SK-N-SH (cell line): ENCODE measurements at regions not wholly inside any gene's neighbourhood (a gene's known extent, or its start where the extent isn't known, plus 50 kb on each side); places are given as distances from the start of the nearest gene placed in this dataset.

Source experiments
- CTCF ChIA-PET: fragments of 300-600, 350-600 bp; formaldehyde crosslinking; extraction: SDS; loops from one replicate; lab custom pipeline; 2021; lab: Yijun Ruan, JAX
- POLR2A ChIA-PET: fragments of 350-600 bp; sonication (Branson Sonifier 250); formaldehyde crosslinking; extraction: SDS; loops from one replicate; lab custom pipeline; 2020; ENCODE audit warnings: antibody characterized with exemption, inconsistent platforms; lab: Yijun Ruan, JAX
- DNase-seq: peaks from one replicate; pipeline ENCODE4 v3.0.0; 2012
- H2AFZ ChIP-seq: fragments of 200-600 bp; sonication (generic); 2 replicates; pipeline ENCODE4 v1.8.1; 2016; ENCODE audit warnings: antibody characterized with exemption, mild to moderate bottlenecking, low read depth
- H3F3A ChIP-seq: fragments of 200-600 bp; sonication (generic); replicated peaks from 2 replicates; pipeline ENCODE3; 2016; ENCODE audit warnings: antibody characterized with exemption, mild to moderate bottlenecking; ENCODE audit not compliant: insufficient read depth
- H3K27ac ChIP-seq, 2 experiments: fragments of 200-500 bp in 1 of 2; fragments of 200-600 bp in 1 of 2; sonication (Bioruptor generic) in 1 of 2; sonication (generic), shearing (Covaris generic) in 1 of 2; 2 replicates each; pipeline versions ENCODE4 v1.5.1 to v1.6.1; 2014 to 2016; ENCODE audit warnings: low read depth in 2 of 2, inconsistent platforms in 1 of 2, low read length in 1 of 2, mild to moderate bottlenecking in 1 of 2, mixed read lengths in 1 of 2
- H3K27me3 ChIP-seq: fragments of 200-600 bp; sonication (generic), shearing (Covaris generic); 2 replicates; pipeline ENCODE4 v1.6.1; 2016; ENCODE audit warnings: mixed run types; ENCODE audit not compliant: insufficient read depth
- H3K36me3 ChIP-seq, 2 experiments: fragments of 200-500 bp in 1 of 2; fragments of 200-600 bp in 1 of 2; sonication (Bioruptor generic) in 1 of 2; sonication (generic) in 1 of 2; replicated peaks in 1 of 2; 2 replicates each; pipeline versions ENCODE3 to v1.5.1; 2014 to 2016; ENCODE audit warnings: low read length in 1 of 2, mild to moderate bottlenecking in 1 of 2; ENCODE audit not compliant: insufficient read depth in 2 of 2, control insufficient read depth in 1 of 2
- H3K4me1 ChIP-seq, 2 experiments: fragments of 200-500 bp in 1 of 2; fragments of 200-600 bp in 1 of 2; sonication (Bioruptor generic) in 1 of 2; sonication (generic), shearing (Covaris generic) in 1 of 2; 2 replicates each; pipeline versions ENCODE4 v1.5.1 to v1.6.1; 2014 to 2016; ENCODE audit warnings: low read depth in 1 of 2, low read length in 1 of 2, mixed run types in 1 of 2; ENCODE audit not compliant: insufficient read depth in 2 of 2, control insufficient read depth in 1 of 2
- H3K4me2 ChIP-seq: fragments of 200-600 bp; sonication (generic), shearing (Covaris generic); 2 replicates; pipeline ENCODE4 v1.6.1; 2017; ENCODE audit warnings: mixed run types
- H3K4me3 ChIP-seq, 2 experiments: fragments of 200-500 bp in 1 of 2; fragments of 200-600 bp in 1 of 2; sonication (Bioruptor generic) in 1 of 2; sonication (generic), shearing (Covaris generic) in 1 of 2; 2 replicates each; pipeline versions ENCODE4 v1.5.1 to v1.8.1; 2014 to 2016; ENCODE audit warnings: low read depth in 2 of 2, inconsistent platforms in 1 of 2, low read length in 1 of 2, mild to moderate bottlenecking in 1 of 2, mixed read lengths in 1 of 2, moderate library complexity in 1 of 2
- H3K79me2 ChIP-seq: fragments of 200-600 bp; sonication (generic); 2 replicates; pipeline ENCODE4 v1.8.1; 2017; ENCODE audit warnings: mild to moderate bottlenecking; ENCODE audit not compliant: insufficient read depth
- H3K9ac ChIP-seq: fragments of 200-600 bp; sonication (generic); 2 replicates; pipeline ENCODE4 v1.6.1; 2017; ENCODE audit warnings: mixed run types
- H3K9me2 ChIP-seq: fragments of 200-600 bp; sonication (generic); 2 replicates; pipeline ENCODE4 v1.6.1; 2017; ENCODE audit warnings: mixed run types
- H3K9me3 ChIP-seq: fragments of 200-600 bp; sonication (generic); 2 replicates; pipeline ENCODE4 v1.6.1; 2017; ENCODE audit warnings: mixed run types, mild to moderate bottlenecking, moderate library complexity
- H4K20me1 ChIP-seq: fragments of 200-600 bp; sonication (generic); 2 replicates; pipeline ENCODE4 v1.6.1; 2017; ENCODE audit warnings: mild to moderate bottlenecking, mixed run types; ENCODE audit not compliant: insufficient read depth
- ELF1 ChIP-seq: IDR thresholded peaks from 2 replicates; pipeline ENCODE4 v1.4.0; 2012
- EZH2phosphoT487 ChIP-seq: fragments of 200-600 bp; sonication (generic); IDR thresholded peaks from 2 replicates; pipeline ENCODE4 v1.6.1; 2017; ENCODE audit warnings: low read depth, mixed run types, mild to moderate bottlenecking, antibody characterized with exemption, moderate library complexity, borderline replicate concordance
- FOXJ3 ChIP-seq: sonication (generic); formaldehyde crosslinking; IDR thresholded peaks from 2 replicates; pipeline ENCODE4 v1.5.1; 2020; ENCODE audit warnings: mild to moderate bottlenecking, missing genetic modification reagents
- GABPA ChIP-seq: IDR thresholded peaks from 2 replicates; pipeline ENCODE4 v1.4.0; 2012; ENCODE audit warnings: low read depth, mild to moderate bottlenecking
- GATA2 ChIP-seq: sonication (generic); formaldehyde crosslinking; IDR thresholded peaks from 2 replicates; pipeline ENCODE4 v1.5.0; 2020; ENCODE audit warnings: mild to moderate bottlenecking, missing genetic modification reagents
- JUND ChIP-seq: IDR thresholded peaks from 2 replicates; pipeline ENCODE4 v1.4.0; 2012
- MEF2A ChIP-seq: IDR thresholded peaks from 2 replicates; pipeline ENCODE4 v1.4.0; 2012; ENCODE audit warnings: low read depth, borderline replicate concordance
- MXI1 ChIP-seq: IDR thresholded peaks from 2 replicates; pipeline ENCODE4 v1.6.1; 2012; ENCODE audit warnings: mild to moderate bottlenecking, low read depth, low read length, improper control_type of control experiment
- NRF1 ChIP-seq: IDR thresholded peaks from 2 replicates; pipeline ENCODE4 v1.6.1; 2012; ENCODE audit warnings: low read depth, mild to moderate bottlenecking, low read length
- POLR2AphosphoS5 ChIP-seq: IDR thresholded peaks from 2 replicates; pipeline ENCODE4 v1.6.1; 2012; ENCODE audit warnings: low read depth, low read length
- RAD21 ChIP-seq: IDR thresholded peaks from 2 replicates; pipeline ENCODE4 v1.6.1; 2012; ENCODE audit warnings: mild to moderate bottlenecking, low read length
- RFX5 ChIP-seq: IDR thresholded peaks from 2 replicates; pipeline ENCODE4 v1.6.1; 2012; ENCODE audit warnings: mild to moderate bottlenecking, improper control_type of control experiment, low read length
- SMC3 ChIP-seq: IDR thresholded peaks from 2 replicates; pipeline ENCODE4 v1.6.1; 2012; ENCODE audit warnings: low read depth, low read length, improper control_type of control experiment
- TCF12 ChIP-seq: IDR thresholded peaks from 2 replicates; pipeline ENCODE4 v1.4.0; 2012
- WGBS: methylation state at CpG from one replicate; pipeline ENCODE4 v1.1.6; 2017; ENCODE audit warnings: low lambda C conversion rate; 5-methylcytosine and 5-hydroxymethylcytosine counted together
- TF ChIP-seq, protein P1 (sequence below): fragments of 150-350 bp; IDR thresholded peaks from 2 replicates; pipeline ENCODE4 v1.6.1; 2017; ENCODE audit warnings: antibody characterized with exemption, low read length, low read depth, borderline replicate concordance
- TF ChIP-seq, protein P2 (sequence below): fragments of 150-350 bp; IDR thresholded peaks from 2 replicates; pipeline ENCODE4 v1.6.1; 2016; ENCODE audit warnings: mild to moderate bottlenecking, low read depth, low read length
- TF ChIP-seq, protein P3 (sequence below): fragments of 200-600 bp; sonication (generic); IDR thresholded peaks from 2 replicates; pipeline ENCODE4 v1.6.1; 2017; ENCODE audit warnings: antibody characterized with exemption, mild to moderate bottlenecking, moderate library complexity
- TF ChIP-seq, protein P4 (sequence below): IDR thresholded peaks from 2 replicates; pipeline ENCODE4 v1.6.1; 2012; ENCODE audit warnings: mild to moderate bottlenecking, low read depth, low read length, moderate library complexity

DNA sequence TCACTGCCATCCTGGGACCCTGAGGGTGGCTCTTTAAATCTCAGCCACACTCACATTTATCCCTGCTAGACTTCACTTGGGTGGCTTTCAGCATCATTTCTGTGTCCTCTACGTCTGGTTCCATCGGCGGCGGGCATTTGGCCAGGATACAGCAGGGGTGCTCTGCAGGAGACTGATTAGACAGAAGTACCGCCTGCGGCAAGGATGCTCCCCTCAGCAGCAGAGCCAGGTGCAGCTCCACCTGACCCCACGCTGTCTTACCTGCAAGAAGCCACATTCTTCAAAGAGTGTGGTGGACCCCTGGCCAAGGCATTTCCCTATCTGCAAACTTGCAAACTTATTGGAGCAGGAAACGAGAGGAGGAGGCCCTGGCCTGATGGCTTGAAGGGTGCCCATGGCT lies 309.8 kb upstream of the IRX4 start:
- Histone ChIP-seq H3F3A (no peaks in the 10 kb centered on the region), H3K9me2 (no peaks in the 10 kb centered on the region), H2AFZ (no peak overlapping the region), H3K9me3 (no peaks in the 10 kb centered on the region), H3K4me1 (no peaks in the 10 kb centered on the region), H3K4me3 (no peak overlapping the region), H3K9ac (no peak overlapping the region), H3K27ac (no peak overlapping the region), H3K27me3 (peaks cover 14% of the 10 kb centered on the region), H3K36me3 (no peaks in the 10 kb centered on the region), H3K79me2 (no peaks in the 10 kb centered on the region), H3K4me2 (no peak overlapping the region), H4K20me1 (no peaks in the 10 kb centered on the region)
- ChIA-PET POLR2A (no interaction called here), CTCF (no interaction called here)
- no peak for DNase-seq
- no peak for TF ChIP-seq SMC3
- TF ChIP-seq POLR2AphosphoS5 = no peak
- TF ChIP-seq TCF12 = no peak
- TF ChIP-seq RFX5 = no peak
- TF ChIP-seq FOXJ3 (CRISPR knock-in tag) = no peak
- no peak for TF ChIP-seq ELF1
- no peak for TF ChIP-seq JUND
- no peak for TF ChIP-seq MEF2A
- TF ChIP-seq, protein P1, sequence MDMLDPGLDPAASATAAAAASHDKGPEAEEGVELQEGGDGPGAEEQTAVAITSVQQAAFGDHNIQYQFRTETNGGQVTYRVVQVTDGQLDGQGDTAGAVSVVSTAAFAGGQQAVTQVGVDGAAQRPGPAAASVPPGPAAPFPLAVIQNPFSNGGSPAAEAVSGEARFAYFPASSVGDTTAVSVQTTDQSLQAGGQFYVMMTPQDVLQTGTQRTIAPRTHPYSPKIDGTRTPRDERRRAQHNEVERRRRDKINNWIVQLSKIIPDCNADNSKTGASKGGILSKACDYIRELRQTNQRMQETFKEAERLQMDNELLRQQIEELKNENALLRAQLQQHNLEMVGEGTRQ = no peak
- TF ChIP-seq GATA2 (CRISPR knock-in tag) = no peak
- TF ChIP-seq, protein P2, sequence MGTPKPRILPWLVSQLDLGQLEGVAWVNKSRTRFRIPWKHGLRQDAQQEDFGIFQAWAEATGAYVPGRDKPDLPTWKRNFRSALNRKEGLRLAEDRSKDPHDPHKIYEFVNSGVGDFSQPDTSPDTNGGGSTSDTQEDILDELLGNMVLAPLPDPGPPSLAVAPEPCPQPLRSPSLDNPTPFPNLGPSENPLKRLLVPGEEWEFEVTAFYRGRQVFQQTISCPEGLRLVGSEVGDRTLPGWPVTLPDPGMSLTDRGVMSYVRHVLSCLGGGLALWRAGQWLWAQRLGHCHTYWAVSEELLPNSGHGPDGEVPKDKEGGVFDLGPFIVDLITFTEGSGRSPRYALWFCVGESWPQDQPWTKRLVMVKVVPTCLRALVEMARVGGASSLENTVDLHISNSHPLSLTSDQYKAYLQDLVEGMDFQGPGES = no peak
- TF ChIP-seq, protein P3, sequence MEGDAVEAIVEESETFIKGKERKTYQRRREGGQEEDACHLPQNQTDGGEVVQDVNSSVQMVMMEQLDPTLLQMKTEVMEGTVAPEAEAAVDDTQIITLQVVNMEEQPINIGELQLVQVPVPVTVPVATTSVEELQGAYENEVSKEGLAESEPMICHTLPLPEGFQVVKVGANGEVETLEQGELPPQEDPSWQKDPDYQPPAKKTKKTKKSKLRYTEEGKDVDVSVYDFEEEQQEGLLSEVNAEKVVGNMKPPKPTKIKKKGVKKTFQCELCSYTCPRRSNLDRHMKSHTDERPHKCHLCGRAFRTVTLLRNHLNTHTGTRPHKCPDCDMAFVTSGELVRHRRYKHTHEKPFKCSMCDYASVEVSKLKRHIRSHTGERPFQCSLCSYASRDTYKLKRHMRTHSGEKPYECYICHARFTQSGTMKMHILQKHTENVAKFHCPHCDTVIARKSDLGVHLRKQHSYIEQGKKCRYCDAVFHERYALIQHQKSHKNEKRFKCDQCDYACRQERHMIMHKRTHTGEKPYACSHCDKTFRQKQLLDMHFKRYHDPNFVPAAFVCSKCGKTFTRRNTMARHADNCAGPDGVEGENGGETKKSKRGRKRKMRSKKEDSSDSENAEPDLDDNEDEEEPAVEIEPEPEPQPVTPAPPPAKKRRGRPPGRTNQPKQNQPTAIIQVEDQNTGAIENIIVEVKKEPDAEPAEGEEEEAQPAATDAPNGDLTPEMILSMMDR = no peak
- TF ChIP-seq RAD21 = no peak
- no peak for TF ChIP-seq NRF1
- TF ChIP-seq GABPA = no peak
- 0% methylated on average over 7 of the region's 8 CpGs for WGBS

DNA sequence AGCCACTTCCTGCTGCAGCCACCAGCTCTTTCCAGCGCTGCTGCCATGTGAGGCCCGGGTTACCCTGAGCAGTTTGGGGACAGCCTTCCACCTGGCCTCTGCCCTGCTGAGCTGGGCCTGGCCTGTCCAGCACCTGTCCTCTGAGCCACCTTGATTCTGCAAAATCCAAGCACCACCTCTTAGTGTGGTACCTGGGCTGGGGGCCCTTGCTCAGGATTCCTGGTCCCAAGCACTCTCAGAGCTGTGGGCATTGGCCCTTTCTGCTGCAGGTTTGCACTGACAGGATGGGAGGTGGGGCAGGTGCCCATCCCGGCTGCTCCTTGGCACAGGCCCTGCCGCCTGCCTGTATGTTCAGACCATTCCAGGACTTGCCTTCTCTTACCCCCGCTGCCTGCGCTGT lies 309.2 kb upstream of the IRX4 start:
- 7% methylated on average over 4 of the region's 6 CpGs for WGBS
- no peak overlapping the region for H3K9ac ChIP-seq
- H3K27me3 ChIP-seq = peaks cover 14% of the 10 kb centered on the region
- DNase-seq = no peak
- no peaks in the 10 kb centered on the region for H3K79me2 ChIP-seq
- ChIA-PET CTCF (no interaction called here), POLR2A (no interaction called here)
- no peak overlapping the region for H3K27ac ChIP-seq
- no peaks in the 10 kb centered on the region for H3K9me2 ChIP-seq
- H3K4me3 ChIP-seq = no peak overlapping the region
- H3F3A ChIP-seq = no peaks in the 10 kb centered on the region
- H3K4me1 ChIP-seq = no peaks in the 10 kb centered on the region
- no peak overlapping the region for H2AFZ ChIP-seq
- no peak overlapping the region for H3K4me2 ChIP-seq
- H3K36me3 ChIP-seq = no peaks in the 10 kb centered on the region
- no peaks in the 10 kb centered on the region for H4K20me1 ChIP-seq
- H3K9me3 ChIP-seq = no peaks in the 10 kb centered on the region
- TF ChIP-seq, protein P1 = no peak
- TF ChIP-seq MXI1 = no peak
- TF ChIP-seq, protein P4, sequence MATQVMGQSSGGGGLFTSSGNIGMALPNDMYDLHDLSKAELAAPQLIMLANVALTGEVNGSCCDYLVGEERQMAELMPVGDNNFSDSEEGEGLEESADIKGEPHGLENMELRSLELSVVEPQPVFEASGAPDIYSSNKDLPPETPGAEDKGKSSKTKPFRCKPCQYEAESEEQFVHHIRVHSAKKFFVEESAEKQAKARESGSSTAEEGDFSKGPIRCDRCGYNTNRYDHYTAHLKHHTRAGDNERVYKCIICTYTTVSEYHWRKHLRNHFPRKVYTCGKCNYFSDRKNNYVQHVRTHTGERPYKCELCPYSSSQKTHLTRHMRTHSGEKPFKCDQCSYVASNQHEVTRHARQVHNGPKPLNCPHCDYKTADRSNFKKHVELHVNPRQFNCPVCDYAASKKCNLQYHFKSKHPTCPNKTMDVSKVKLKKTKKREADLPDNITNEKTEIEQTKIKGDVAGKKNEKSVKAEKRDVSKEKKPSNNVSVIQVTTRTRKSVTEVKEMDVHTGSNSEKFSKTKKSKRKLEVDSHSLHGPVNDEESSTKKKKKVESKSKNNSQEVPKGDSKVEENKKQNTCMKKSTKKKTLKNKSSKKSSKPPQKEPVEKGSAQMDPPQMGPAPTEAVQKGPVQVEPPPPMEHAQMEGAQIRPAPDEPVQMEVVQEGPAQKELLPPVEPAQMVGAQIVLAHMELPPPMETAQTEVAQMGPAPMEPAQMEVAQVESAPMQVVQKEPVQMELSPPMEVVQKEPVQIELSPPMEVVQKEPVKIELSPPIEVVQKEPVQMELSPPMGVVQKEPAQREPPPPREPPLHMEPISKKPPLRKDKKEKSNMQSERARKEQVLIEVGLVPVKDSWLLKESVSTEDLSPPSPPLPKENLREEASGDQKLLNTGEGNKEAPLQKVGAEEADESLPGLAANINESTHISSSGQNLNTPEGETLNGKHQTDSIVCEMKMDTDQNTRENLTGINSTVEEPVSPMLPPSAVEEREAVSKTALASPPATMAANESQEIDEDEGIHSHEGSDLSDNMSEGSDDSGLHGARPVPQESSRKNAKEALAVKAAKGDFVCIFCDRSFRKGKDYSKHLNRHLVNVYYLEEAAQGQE = no peak
- TF ChIP-seq FOXJ3 (CRISPR knock-in tag) = no peak
- TF ChIP-seq, protein P3 = no peak
- no peak for TF ChIP-seq RFX5
- TF ChIP-seq EZH2phosphoT487 = no peak
